SK-N-DZ (cell line): ENCODE measurements at regions not wholly inside any gene's neighbourhood (a gene's known extent, or its start where the extent isn't known, plus 50 kb on each side); places are given as distances from the start of the nearest gene placed in this dataset.

ENCODE experiments used
- DNase-seq: peaks from one replicate; pipeline ENCODE4 v3.0.0-alpha.2; 2015; ENCODE audit warnings: low spot score

GRCh38 chr4:144463236-144463635, 182.7 kb upstream of the HHIP start:
- no peak for DNase-seq

GRCh38 chr4:144463896-144464295, 182.1 kb upstream of the HHIP start:
- DNase-seq: no peak

DNA sequence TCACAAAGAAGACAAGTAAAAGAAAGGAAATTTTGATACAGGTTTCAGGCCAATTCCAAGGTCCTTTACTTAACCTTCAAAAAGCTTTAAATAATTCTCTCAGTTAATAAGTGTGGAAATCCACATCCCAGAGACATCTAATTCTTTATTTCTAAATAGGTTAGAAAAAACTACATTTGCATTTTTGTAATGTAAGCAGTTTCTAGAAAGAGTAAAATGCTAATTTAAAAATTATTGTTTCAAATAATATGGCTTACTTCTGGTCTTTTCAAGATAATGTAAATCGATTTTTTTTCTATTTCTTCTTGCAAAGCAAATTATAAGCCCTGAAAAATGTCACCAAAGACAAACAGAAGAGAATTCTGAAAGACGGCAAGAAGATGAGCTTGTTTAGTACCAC, 180.4 kb upstream of the HHIP start:
- no peak for DNase-seq

GRCh38 chr4:144480068-144480467, 165.9 kb upstream of the HHIP start:
- no peak for DNase-seq

DNA sequence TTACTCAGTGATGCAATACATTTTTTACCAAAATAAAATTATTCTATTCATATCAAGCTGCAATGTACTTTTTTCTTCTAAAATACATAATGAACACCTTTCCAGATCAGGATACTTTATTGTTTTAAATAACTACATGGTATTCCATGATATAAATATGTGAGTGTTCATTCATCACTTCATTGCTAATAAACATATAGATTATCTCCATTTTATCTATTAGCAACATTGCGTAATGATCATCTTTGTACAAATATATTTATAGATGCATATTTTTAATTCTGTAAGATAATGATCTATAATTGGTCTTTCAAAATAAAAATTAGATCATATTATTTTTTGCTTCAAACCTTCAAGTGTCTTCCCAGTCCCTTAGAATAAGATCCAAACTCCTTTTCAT, 156.1 kb upstream of the HHIP start:
- DNase-seq: no peak

DNA sequence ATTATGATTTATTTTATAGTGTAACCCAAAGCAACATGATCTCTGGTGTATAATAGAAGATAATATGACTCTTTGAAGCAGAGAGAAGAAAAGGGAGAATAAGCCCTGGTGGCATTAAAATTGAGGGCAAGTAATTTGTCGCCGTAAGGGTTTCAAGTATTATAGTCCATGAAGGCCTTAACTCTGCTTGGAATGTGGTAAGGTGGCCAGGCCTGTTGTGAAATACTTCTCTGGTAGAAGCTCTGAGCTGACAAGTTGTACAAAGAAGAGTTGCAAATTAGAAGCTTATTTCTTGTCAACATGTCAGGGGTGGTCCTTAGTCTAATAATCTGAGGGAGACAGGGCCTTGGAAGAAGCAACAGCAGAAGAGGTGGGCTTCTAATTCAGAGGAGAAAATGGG, 151.7 kb upstream of the HHIP start:
- DNase-seq: no peak

DNA sequence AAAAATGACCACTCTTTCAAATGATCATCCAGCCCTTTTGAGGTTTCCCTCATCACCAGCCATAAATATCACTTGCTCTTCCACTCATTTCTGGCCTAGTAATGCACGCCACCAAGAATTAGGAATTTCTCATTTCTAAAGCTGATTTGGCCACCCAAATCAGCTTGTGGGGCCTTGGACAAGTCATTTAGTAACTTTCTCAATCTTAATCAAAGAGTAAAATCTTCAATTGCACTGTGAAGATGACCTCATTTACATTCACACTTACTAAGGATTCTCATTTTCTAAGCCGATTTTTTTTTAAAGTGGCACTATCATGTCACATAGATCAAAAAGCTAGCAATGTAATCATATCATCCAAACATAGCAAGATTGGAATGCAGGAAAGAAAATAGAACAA, 150.0 kb upstream of the HHIP start:
- DNase-seq: no peak

GRCh38 chr4:144499777-144500176, 146.2 kb upstream of the HHIP start:
- DNase-seq: no peak

DNA sequence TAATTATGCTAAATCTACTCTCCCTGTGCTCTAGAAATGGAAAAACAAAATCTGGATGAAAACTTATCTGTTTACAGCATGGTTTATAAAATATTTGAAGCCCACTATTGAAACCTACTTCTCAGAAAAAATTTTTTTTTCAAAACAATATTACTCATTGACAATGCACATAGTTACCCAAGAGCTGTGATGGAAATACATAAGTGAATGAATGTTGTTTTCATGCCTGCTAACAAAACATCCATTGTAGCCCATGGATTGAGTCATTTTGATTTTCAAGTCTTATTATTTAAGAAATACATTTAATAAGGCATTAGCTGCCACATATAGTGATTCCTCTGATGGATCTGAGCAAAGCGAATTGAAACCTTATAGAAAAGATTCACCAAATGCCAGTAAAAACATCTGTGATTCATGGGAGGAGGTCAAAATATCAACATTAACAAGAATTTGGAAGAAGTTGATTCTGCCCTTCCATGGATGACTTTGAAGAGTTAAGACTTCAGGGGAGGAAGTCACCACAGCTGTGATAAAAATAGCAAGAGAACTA, 144.7 kb upstream of the HHIP start:
- DNase-seq: no peak

- no peak for DNase-seq
These were observed 141.1 kb upstream of the HHIP start for GRCh38 chr4:144504883-144505282.

DNA sequence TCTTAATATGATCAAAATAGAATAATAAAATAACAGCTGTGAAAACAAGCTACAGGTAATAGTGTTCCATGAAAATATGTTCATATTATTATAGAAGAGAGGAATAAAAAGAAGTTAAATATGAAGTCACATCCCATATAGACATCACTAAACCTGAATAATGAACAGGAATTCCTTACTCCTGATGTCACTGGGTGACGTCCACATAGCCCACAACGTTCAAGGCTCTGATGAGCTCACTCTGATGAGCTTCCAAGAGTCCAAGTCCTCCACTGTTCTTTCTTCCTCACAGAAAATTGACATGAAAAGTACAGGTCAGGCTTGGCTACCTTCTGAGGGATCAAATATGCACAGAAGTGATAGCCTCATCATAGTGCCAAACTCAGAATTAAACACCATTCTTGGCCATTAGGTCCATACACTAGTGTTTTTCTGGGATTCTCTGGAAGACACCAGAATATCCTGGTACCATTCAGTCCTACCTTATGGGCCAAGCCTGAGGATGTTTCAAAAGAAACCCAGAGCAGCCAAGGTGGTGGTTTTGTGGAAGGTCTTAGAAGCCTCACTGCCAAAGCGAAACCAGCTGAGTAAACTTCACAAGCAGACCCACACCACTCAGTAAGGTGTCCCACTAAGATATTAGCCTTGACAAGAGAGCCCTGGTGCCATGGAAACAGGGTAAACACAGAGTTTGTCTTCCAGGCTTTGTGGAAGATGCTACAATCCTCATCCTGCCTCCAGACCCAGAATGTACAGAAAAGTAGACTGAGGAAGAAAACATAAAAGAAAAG, 138.4 kb upstream of the HHIP start:
- no peak for DNase-seq

GRCh38 chr4:144509088-144510015, 136.6 kb upstream of the HHIP start:
- DNase-seq: peak; percentile 9

DNA sequence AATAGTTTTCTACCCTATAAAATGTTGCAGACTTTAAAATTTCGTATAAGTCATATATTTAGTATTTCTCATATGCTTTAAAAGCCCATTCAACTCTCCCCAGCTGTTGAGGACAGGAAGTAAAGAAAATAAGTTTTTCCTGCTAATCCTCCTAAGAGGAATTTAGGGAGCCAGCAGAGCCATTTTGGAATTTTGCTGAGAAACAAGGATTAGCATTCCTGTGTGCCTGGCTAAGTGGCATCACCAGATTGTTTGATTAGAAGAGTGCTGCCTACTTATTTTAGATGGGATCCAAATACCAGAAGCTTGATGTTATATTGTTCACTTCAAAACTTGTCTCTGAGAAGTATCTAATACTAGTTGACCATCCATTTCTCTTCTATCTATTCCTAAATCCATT, 131.2 kb upstream of the HHIP start:
- DNase-seq: no peak

DNA sequence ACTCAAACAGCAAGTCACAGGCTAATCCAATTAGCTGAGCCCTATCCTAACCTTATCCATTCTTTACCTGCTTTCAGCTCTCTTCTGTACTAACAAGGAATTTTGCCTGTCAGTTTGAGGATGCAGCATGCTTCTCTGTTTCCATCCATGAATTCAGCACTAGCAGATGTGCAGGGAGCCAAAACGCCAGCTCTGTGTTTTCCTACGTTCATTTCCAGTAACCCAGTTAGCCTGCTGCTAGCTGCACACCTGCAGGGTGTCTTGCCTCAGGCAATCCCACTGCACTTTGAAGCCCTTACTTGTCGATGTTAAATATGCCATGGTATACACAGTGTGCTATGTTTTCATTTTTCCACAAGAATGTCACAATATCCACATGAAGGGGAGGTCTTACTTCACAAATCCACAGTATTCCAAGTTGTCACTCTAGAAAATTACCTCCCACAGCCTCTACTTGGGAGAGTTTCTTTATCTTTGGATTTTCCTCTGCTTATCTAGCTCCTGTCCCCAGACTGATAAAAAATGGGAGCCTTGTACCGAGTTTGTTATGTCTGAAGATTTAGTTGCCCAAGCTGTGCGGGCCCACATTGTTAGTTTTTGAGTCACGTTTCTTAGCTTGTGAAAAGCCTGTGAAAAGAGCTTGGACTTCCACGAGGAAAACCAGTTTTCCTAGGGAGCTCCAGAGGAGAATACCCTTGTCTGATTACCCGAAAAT, 127.6 kb upstream of the HHIP start:
- DNase-seq: peak; percentile 15

DNA sequence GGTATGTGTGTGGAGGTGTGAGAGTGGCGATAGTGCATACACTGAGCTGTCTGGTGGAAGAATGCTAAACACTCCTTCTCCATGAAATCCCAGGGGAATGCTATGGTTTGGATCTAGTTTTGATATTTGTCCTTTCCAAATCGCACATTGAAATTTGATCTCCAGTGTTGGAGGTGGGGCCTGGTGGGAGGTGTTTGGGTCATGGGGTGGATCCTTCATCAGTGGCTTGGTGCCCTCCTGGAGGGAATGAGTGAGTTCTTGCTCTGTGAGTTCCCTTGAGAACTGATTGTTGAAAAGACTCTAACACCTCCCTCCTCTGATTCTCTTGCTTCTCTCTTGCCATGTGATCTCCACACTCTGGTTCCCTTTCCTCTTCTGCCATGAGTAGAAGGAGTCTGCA, 114.1 kb upstream of the HHIP start:
- no peak for DNase-seq

DNA sequence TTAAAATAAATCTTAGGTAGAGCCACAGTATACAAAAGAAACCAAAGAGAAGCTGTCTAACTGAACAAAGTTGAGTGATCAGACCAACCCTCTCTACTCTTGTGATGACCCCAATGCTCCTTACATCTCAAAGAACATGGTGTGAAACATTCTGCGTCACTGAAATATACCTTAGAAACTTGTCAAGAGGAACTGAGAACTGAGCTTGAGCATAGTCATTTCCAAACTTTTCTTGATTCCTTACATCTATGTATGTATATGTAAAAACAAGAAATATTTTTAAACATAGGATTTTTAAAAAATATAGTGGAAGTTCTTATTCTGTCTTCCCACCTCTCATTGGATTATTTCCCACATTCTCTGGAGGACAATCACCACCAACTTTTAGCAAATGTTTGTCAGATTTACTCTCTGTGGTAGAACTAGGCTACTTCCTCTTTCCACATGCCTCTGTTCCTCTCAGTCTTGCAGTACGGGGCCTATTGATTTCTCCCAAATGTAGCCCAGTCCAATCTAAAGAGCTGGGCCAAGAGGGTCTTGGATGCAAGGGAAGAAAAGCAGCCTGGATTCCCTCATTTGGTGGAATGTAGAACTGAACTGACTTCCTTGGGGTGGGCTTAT, 98.2 kb upstream of the HHIP start:
- no peak for DNase-seq

- DNase-seq: no peak
These were observed 89.3 kb upstream of the HHIP start for GRCh38 chr4:144556636-144557035.

- DNase-seq: no peak
These were observed 88.6 kb upstream of the HHIP start for GRCh38 chr4:144557404-144557803.

GRCh38 chr4:144562019-144562705, 83.8 kb upstream of the HHIP start:
- DNase-seq: peak; percentile 68

DNA sequence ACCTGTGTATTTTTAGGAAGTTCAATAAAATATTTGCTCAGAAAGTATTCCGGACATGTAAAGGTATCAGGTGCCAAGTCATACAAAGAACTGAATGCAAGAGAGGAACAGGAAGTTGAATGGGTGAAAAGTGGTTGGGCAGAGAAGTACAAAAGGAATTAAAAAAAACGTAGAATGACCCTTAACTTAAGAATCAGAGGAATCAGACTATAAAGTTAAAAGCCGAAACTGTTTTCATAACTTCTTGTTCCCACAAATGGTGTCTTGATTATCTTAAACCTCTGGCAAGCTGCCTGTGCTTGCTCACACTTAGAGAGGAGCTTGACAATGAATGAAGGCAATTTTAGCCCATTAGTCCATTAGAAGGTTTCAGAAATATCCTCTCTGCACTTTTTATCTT, 81.6 kb upstream of the HHIP start:
- DNase-seq: no peak
